ENCODE measurements at regions not wholly inside any gene's neighbourhood (a gene's known extent, or its start where the extent isn't known, plus 50 kb on each side); places are given as distances from the start of the nearest gene placed in this dataset.

GRCh38 chr14:85315733-85316290 lies 214.1 kb upstream of the FLRT2 start:
- FAIRE-seq: no peak
- no peak overlapping the region for H3K4me2 ChIP-seq (ENCODE audit: insufficient read depth, low read length)
- BruUV-seq (replicated peaks): no TSS peak
- TF ChIP-seq MAX (IDR thresholded peaks at IDR 0.05; ENCODE audit: insufficient read depth, insufficient read length): no peak
- no peak for TF ChIP-seq POLR2A (IDR thresholded peaks at IDR 0.05; ENCODE audit: low read depth, low read length)
- no peak for TF ChIP-seq JUN (IDR thresholded peaks at IDR 0.05; ENCODE audit: borderline replicate concordance, insufficient read depth, insufficient read length, low read depth)
- no peak overlapping the region for H3K9ac ChIP-seq (replicated peaks; ENCODE audit: extremely low read depth, insufficient read depth, low read length)
- peaks cover 27% of the 10 kb centered on the region for H3K4me1 ChIP-seq (ENCODE audit: control insufficient read depth, extremely low read depth, insufficient read depth, low read length)
- dilution Hi-C loops (cut with MboI; ENCODE audit: extremely low pct_ligation_motif_present, low sequenced_read_pairs): no loop called here
- H4K20me1 ChIP-seq (replicated peaks; ENCODE audit: control insufficient read depth, extremely low read depth, insufficient read depth, low read length): no peaks in the 10 kb centered on the region
- H3K79me2 ChIP-seq (ENCODE audit: control insufficient read depth, insufficient read depth, low read length): no peaks in the 10 kb centered on the region
- H2AFZ ChIP-seq (ENCODE audit: low read depth, low read length): no peak overlapping the region
- intact Hi-C loops (cut with micrococcal nuclease): no loop called here
- no peaks in the 10 kb centered on the region for H3K36me3 ChIP-seq (ENCODE audit: control insufficient read depth in 2 of 2, extremely low read depth in 1 of 2, insufficient read depth in 2 of 2, low read length in 2 of 2)
- H3K9me3 ChIP-seq (replicated peaks; ENCODE audit: control insufficient read depth, insufficient read depth, low read length): no peaks in the 10 kb centered on the region
- no peaks in the 10 kb centered on the region for H3K9me1 ChIP-seq (replicated peaks; ENCODE audit: control insufficient read depth, extremely low read depth, insufficient read depth, low read length)
- H3K4me3 ChIP-seq (replicated peaks in 1 of 3; ENCODE audit: insufficient read depth in 1 of 3, low read depth in 1 of 3, low read length in 3 of 3): no peak overlapping the region
- no peaks in the 10 kb centered on the region for H3K27me3 ChIP-seq (ENCODE audit: control insufficient read depth in 2 of 2, insufficient read depth in 2 of 2, low read length in 2 of 2)
- DNase-seq (ENCODE audit: low read depth, low spot score): no peak
- ChIA-PET POLR2A (no interaction called here), CTCF (interaction anchor here (1.4 to 2.3 kb wide), 2 partner anchors 8 to 10 kb away, joined by 3 to 5 read pairs; no protein-coding TSS in a partner anchor)
- no peak overlapping the region for H3K27ac ChIP-seq (ENCODE audit: insufficient read depth, low read depth, low read length)

GRCh38 chr14:85316701-85317410 lies 213.1 kb upstream of the FLRT2 start:
- peaks cover 25% of the 10 kb centered on the region for H3K4me1 ChIP-seq (ENCODE audit: control insufficient read depth, extremely low read depth, insufficient read depth, low read length)
- FAIRE-seq (no peak), DNase-seq (ENCODE audit: low read depth, low spot score) (no peak)
- H3K9me1 ChIP-seq (replicated peaks; ENCODE audit: control insufficient read depth, extremely low read depth, insufficient read depth, low read length): no peaks in the 10 kb centered on the region
- no peak overlapping the region for H3K27ac ChIP-seq (ENCODE audit: insufficient read depth, low read depth, low read length)
- H3K4me2 ChIP-seq (ENCODE audit: insufficient read depth, low read length): no peak overlapping the region
- no peaks in the 10 kb centered on the region for H3K27me3 ChIP-seq (ENCODE audit: control insufficient read depth in 2 of 2, insufficient read depth in 2 of 2, low read length in 2 of 2)
- POLR2A ChIA-PET: no interaction called here
- H3K79me2 ChIP-seq (ENCODE audit: control insufficient read depth, insufficient read depth, low read length): no peaks in the 10 kb centered on the region
- TF ChIP-seq EZH2 (IDR thresholded peaks at IDR 0.05; ENCODE audit: borderline replicate concordance, low read depth, low read length, severe bottlenecking) (no peak), POLR2AphosphoS5 (IDR thresholded peaks at IDR 0.05; ENCODE audit: insufficient read depth, low read depth, low read length) (no peak), FOS (IDR thresholded peaks at IDR 0.05; ENCODE audit: borderline replicate concordance, insufficient read depth, low read length) (no peak), POLR2A (IDR thresholded peaks at IDR 0.05; ENCODE audit: low read depth, low read length) (no peak), MAX (IDR thresholded peaks at IDR 0.05; ENCODE audit: insufficient read depth, insufficient read length) (no peak), CTCF (IDR thresholded peaks at IDR 0.05; ENCODE audit: extremely low read depth in 1 of 2, insufficient read depth in 1 of 2, low read depth in 1 of 2, low read length in 2 of 2) (no peak), JUN (IDR thresholded peaks at IDR 0.05; ENCODE audit: borderline replicate concordance, insufficient read depth, insufficient read length, low read depth) (no peak), MYC (IDR thresholded peaks at IDR 0.05; ENCODE audit: low read depth, low read length) (no peak), GATA2 (IDR thresholded peaks at IDR 0.05; ENCODE audit: insufficient read depth, insufficient read length, low read depth, low read length) (no peak)
- intact Hi-C loops (cut with micrococcal nuclease): no loop called here
- no peaks in the 10 kb centered on the region for H4K20me1 ChIP-seq (replicated peaks; ENCODE audit: control insufficient read depth, extremely low read depth, insufficient read depth, low read length)
- CTCF ChIA-PET: interaction anchor here (0.8 to 2.3 kb wide), 3 partner anchors 9 to 28 kb away, joined by 3 to 5 read pairs (median 3); no protein-coding TSS in a partner anchor
- H3K4me3 ChIP-seq (replicated peaks in 1 of 3; ENCODE audit: insufficient read depth in 1 of 3, low read depth in 1 of 3, low read length in 3 of 3): no peak overlapping the region
- no peak overlapping the region for H3K9ac ChIP-seq (replicated peaks; ENCODE audit: extremely low read depth, insufficient read depth, low read length)
- no TSS peak for BruUV-seq (replicated peaks)
- no peak overlapping the region for H2AFZ ChIP-seq (ENCODE audit: low read depth, low read length)
- H3K9me3 ChIP-seq (replicated peaks; ENCODE audit: control insufficient read depth, insufficient read depth, low read length): no peaks in the 10 kb centered on the region
- dilution Hi-C loops (cut with MboI; ENCODE audit: extremely low pct_ligation_motif_present, low sequenced_read_pairs): no loop called here
- H3K36me3 ChIP-seq (ENCODE audit: control insufficient read depth in 2 of 2, extremely low read depth in 1 of 2, insufficient read depth in 2 of 2, low read length in 2 of 2): no peaks in the 10 kb centered on the region
